GM06990 (cell line): ENCODE measurements at regions not wholly inside any gene's neighbourhood (a gene's known extent, or its start where the extent isn't known, plus 50 kb on each side); places are given as distances from the start of the nearest gene placed in this dataset.

ENCODE experiments used
- DNase-seq: peaks from one replicate; pipeline ENCODE4 v3.0.0-alpha.2; 2011; ENCODE audit not compliant: insufficient read length; ENCODE audit errors: extremely low read depth
- H3K27me3 ChIP-seq: replicated peaks from 2 replicates; pipeline ENCODE4 v1.6.0; 2011; ENCODE audit warnings: low read length; ENCODE audit not compliant: control insufficient read depth, insufficient read depth
- H3K36me3 ChIP-seq: 2 replicates; pipeline ENCODE4 v1.5.1; 2011; ENCODE audit warnings: low read length; ENCODE audit not compliant: control insufficient read depth, insufficient read depth
- H3K4me3 ChIP-seq: replicated peaks from 2 replicates; pipeline ENCODE4 v1.5.1; 2011; ENCODE audit warnings: low read depth, mild to moderate bottlenecking, control low read depth, low read length
- CTCF ChIP-seq: IDR thresholded peaks from 2 replicates; pipeline ENCODE4 v1.5.1; 2011; ENCODE audit warnings: low read length, control low read depth, mild to moderate bottlenecking, inconsistent platforms; ENCODE audit not compliant: insufficient read depth, poor library complexity, severe bottlenecking

GRCh38 chr21:15264084-15264665 is 199.4 kb upstream of the NRIP1 start:
- Histone ChIP-seq H3K36me3 (no peaks in the 10 kb centered on the region), H3K4me3 (no peak overlapping the region), H3K27me3 (no peaks in the 10 kb centered on the region)
- TF ChIP-seq CTCF: no peak
- DNase-seq: no peak

- Histone ChIP-seq H3K36me3 (no peaks in the 10 kb centered on the region), H3K27me3 (no peaks in the 10 kb centered on the region), H3K4me3 (no peak overlapping the region)
- no peak for DNase-seq
- TF ChIP-seq CTCF: no peak
Measured at GRCh38 chr21:15272171-15272570, 207.4 kb upstream of the NRIP1 start.

- no peak overlapping the region for H3K4me3 ChIP-seq
- no peak for TF ChIP-seq CTCF
- no peaks in the 10 kb centered on the region for H3K27me3 ChIP-seq
- no peaks in the 10 kb centered on the region for H3K36me3 ChIP-seq
- no peak for DNase-seq
Measured at GRCh38 chr21:15272591-15272990, 207.8 kb upstream of the NRIP1 start.

- TF ChIP-seq CTCF: no peak
- Histone ChIP-seq H3K4me3 (no peak overlapping the region), H3K27me3 (no peaks in the 10 kb centered on the region), H3K36me3 (no peaks in the 10 kb centered on the region)
- DNase-seq: no peak
Measured at GRCh38 chr21:15273244-15273643, 208.4 kb upstream of the NRIP1 start.

- Histone ChIP-seq H3K27me3 (no peaks in the 10 kb centered on the region), H3K4me3 (no peak overlapping the region), H3K36me3 (no peaks in the 10 kb centered on the region)
- DNase-seq: no peak
- no peak for TF ChIP-seq CTCF
Measured at GRCh38 chr21:15274701-15275485, 210.1 kb upstream of the NRIP1 start.
